ENCODE measurements at regions not wholly inside any gene's neighbourhood (a gene's known extent, or its start where the extent isn't known, plus 50 kb on each side); places are given as distances from the start of the nearest gene placed in this dataset.

GRCh38 chr6:156564127-156564806 is 212.9 kb upstream of the ARID1B start:
- peak; percentile 53 to 68 for DNase-seq (ENCODE audit: low read depth in 2 of 2)

- DNase-seq (ENCODE audit: low read depth in 2 of 2): no peak
Observed at GRCh38 chr6:156563714-156564113, 213.5 kb upstream of the ARID1B start.

GRCh38 chr6:156562636-156563035 is 214.5 kb upstream of the ARID1B start:
- DNase-seq (ENCODE audit: low read depth in 2 of 2): no peak

GRCh38 chr6:156562019-156562418 is 215.2 kb upstream of the ARID1B start:
- DNase-seq (ENCODE audit: low read depth in 2 of 2): no peak

GRCh38 chr6:156560476-156560875 is 216.7 kb upstream of the ARID1B start:
- no peak for DNase-seq (ENCODE audit: low read depth in 2 of 2)

- DNase-seq (ENCODE audit: low read depth in 2 of 2): no peak
Observed at GRCh38 chr6:156559162-156559690, 218.0 kb upstream of the ARID1B start.

- DNase-seq (ENCODE audit: low read depth in 2 of 2): no peak
Observed at GRCh38 chr6:156557911-156558259, 219.3 kb upstream of the ARID1B start.

GRCh38 chr6:156557251-156557910 is 219.8 kb upstream of the ARID1B start:
- DNase-seq (ENCODE audit: low read depth in 2 of 2): no peak

- DNase-seq (ENCODE audit: low read depth in 2 of 2): no peak
Observed at GRCh38 chr6:156556811-156557210, 220.4 kb upstream of the ARID1B start.

GRCh38 chr6:156555116-156555515 is 222.1 kb upstream of the ARID1B start:
- DNase-seq (ENCODE audit: low read depth in 2 of 2): no peak

GRCh38 chr6:156554160-156554559 is 223.0 kb upstream of the ARID1B start:
- no peak for DNase-seq (ENCODE audit: low read depth in 2 of 2)

GRCh38 chr6:156552849-156553248 is 224.3 kb upstream of the ARID1B start:
- no peak for DNase-seq (ENCODE audit: low read depth in 2 of 2)

GRCh38 chr6:156550949-156551348 is 226.2 kb upstream of the ARID1B start:
- no peak for DNase-seq (ENCODE audit: low read depth in 2 of 2)

- no peak for DNase-seq (ENCODE audit: low read depth in 2 of 2)
Observed at GRCh38 chr6:156545931-156546330, 231.2 kb upstream of the ARID1B start.

GRCh38 chr6:156545021-156545420 is 232.2 kb upstream of the ARID1B start:
- DNase-seq (ENCODE audit: low read depth in 2 of 2): no peak

- no peak for DNase-seq (ENCODE audit: low read depth in 2 of 2)
Observed at GRCh38 chr6:156544046-156544445, 233.1 kb upstream of the ARID1B start.

- no peak for DNase-seq (ENCODE audit: low read depth in 2 of 2)
Observed at GRCh38 chr6:156543431-156543830, 233.7 kb upstream of the ARID1B start.

- DNase-seq (ENCODE audit: low read depth in 2 of 2): no peak
Observed at GRCh38 chr6:156538875-156539660, 238.1 kb upstream of the ARID1B start.

- DNase-seq (ENCODE audit: low read depth in 2 of 2): no peak
Observed at GRCh38 chr6:156534594-156534993, 242.6 kb upstream of the ARID1B start.

GRCh38 chr6:156533872-156534524 is 243.2 kb upstream of the ARID1B start:
- no peak for DNase-seq (ENCODE audit: low read depth in 2 of 2)

GRCh38 chr6:156526081-156526480 is 251.1 kb upstream of the ARID1B start:
- no peak for DNase-seq (ENCODE audit: low read depth in 2 of 2)

GRCh38 chr6:156525541-156525940 is 251.6 kb upstream of the ARID1B start:
- no peak for DNase-seq (ENCODE audit: low read depth in 2 of 2)
